ENCODE measurements at regions not wholly inside any gene's neighbourhood (a gene's known extent, or its start where the extent isn't known, plus 50 kb on each side); places are given as distances from the start of the nearest gene placed in this dataset.
"Not testable (repeated sequence)": the region's sequence is repeated elsewhere in the genome, so short reads cannot be mapped to it uniquely, and the experiment has no call there.

- TF ChIP-seq POLR2A (IDR thresholded peaks at IDR 0.05; ENCODE audit: low read length) (no peak), GATA1 (IDR thresholded peaks at IDR 0.05; ENCODE audit: low read depth, low read length) (no peak)
- no peak for DNase-seq
Measured at GRCh38 chr9:7313389-7313788, 486.2 kb downstream of the DMAC1 start.

- DNase-seq, result not testable (repeated sequence)
Measured at GRCh38 chr9:7309051-7309450, 490.5 kb downstream of the DMAC1 start.

GRCh38 chr9:7305677-7306076, 493.9 kb downstream of the DMAC1 start:
- TF ChIP-seq GATA1 (IDR thresholded peaks at IDR 0.05; ENCODE audit: low read depth, low read length) (no peak), POLR2A (IDR thresholded peaks at IDR 0.05; ENCODE audit: low read length) (no peak)
- DNase-seq, result no peak

- DNase-seq, result no peak
- no peak for TF ChIP-seq GATA1 (IDR thresholded peaks at IDR 0.05; ENCODE audit: low read depth, low read length)
- TF ChIP-seq POLR2A (IDR thresholded peaks at IDR 0.05; ENCODE audit: low read length), result no peak
Measured at GRCh38 chr9:7304627-7304995, 495.0 kb downstream of the DMAC1 start.

GRCh38 chr9:7303907-7304626, 495.5 kb downstream of the DMAC1 start:
- no peak for TF ChIP-seq GATA1 (IDR thresholded peaks at IDR 0.05; ENCODE audit: low read depth, low read length)
- TF ChIP-seq POLR2A (IDR thresholded peaks at IDR 0.05; ENCODE audit: low read length), result no peak
- DNase-seq, result no peak

- DNase-seq, result no peak
- no peak for TF ChIP-seq POLR2A (IDR thresholded peaks at IDR 0.05; ENCODE audit: low read length)
- TF ChIP-seq GATA1 (IDR thresholded peaks at IDR 0.05; ENCODE audit: low read depth, low read length), result no peak
Measured at GRCh38 chr9:7300484-7300883, 499.1 kb downstream of the DMAC1 start.

- no peak for DNase-seq
- TF ChIP-seq GATA1 (IDR thresholded peaks at IDR 0.05; ENCODE audit: low read depth, low read length) (no peak), POLR2A (IDR thresholded peaks at IDR 0.05; ENCODE audit: low read length) (no peak)
Measured at GRCh38 chr9:7298123-7298522, 501.5 kb downstream of the DMAC1 start.

- TF ChIP-seq GATA1 (IDR thresholded peaks at IDR 0.05; ENCODE audit: low read depth, low read length), result no peak
- TF ChIP-seq POLR2A (IDR thresholded peaks at IDR 0.05; ENCODE audit: low read length), result no peak
- no peak for DNase-seq
Measured at GRCh38 chr9:7297521-7297920, 502.1 kb downstream of the DMAC1 start.

GRCh38 chr9:7293091-7293490, 506.5 kb downstream of the DMAC1 start:
- no peak for DNase-seq

GRCh38 chr9:7289773-7290172, 509.8 kb downstream of the DMAC1 start:
- DNase-seq, result no peak
- TF ChIP-seq GATA1 (IDR thresholded peaks at IDR 0.05; ENCODE audit: low read depth, low read length) (no peak), POLR2A (IDR thresholded peaks at IDR 0.05; ENCODE audit: low read length) (no peak)

More at GRCh38 chr9:7293091-7293490, 506.5 kb downstream of the DMAC1 start:
- no peak for TF ChIP-seq GATA1 (IDR thresholded peaks at IDR 0.05; ENCODE audit: low read depth, low read length)

- DNase-seq, result no peak
- TF ChIP-seq GATA1 (IDR thresholded peaks at IDR 0.05; ENCODE audit: low read depth, low read length) (no peak), POLR2A (IDR thresholded peaks at IDR 0.05; ENCODE audit: low read length) (no peak)
Measured at GRCh38 chr9:7287986-7288385, 511.6 kb downstream of the DMAC1 start.

- no peak for DNase-seq
- TF ChIP-seq POLR2A (IDR thresholded peaks at IDR 0.05; ENCODE audit: low read length) (no peak), GATA1 (IDR thresholded peaks at IDR 0.05; ENCODE audit: low read depth, low read length) (no peak)
Measured at GRCh38 chr9:7287065-7287464, 512.5 kb downstream of the DMAC1 start.

GRCh38 chr9:7286101-7286500, 513.5 kb downstream of the DMAC1 start:
- TF ChIP-seq GATA1 (IDR thresholded peaks at IDR 0.05; ENCODE audit: low read depth, low read length) (no peak), POLR2A (IDR thresholded peaks at IDR 0.05; ENCODE audit: low read length) (no peak)
- DNase-seq, result no peak

GRCh38 chr9:7285199-7285598, 514.4 kb downstream of the DMAC1 start:
- DNase-seq, result no peak
- TF ChIP-seq POLR2A (IDR thresholded peaks at IDR 0.05; ENCODE audit: low read length), result no peak
- TF ChIP-seq GATA1 (IDR thresholded peaks at IDR 0.05; ENCODE audit: low read depth, low read length), result no peak

- no peak for DNase-seq
Measured at GRCh38 chr9:7284517-7284916, 515.1 kb downstream of the DMAC1 start.

GRCh38 chr9:7284117-7284516, 515.5 kb downstream of the DMAC1 start:
- TF ChIP-seq GATA1 (IDR thresholded peaks at IDR 0.05; ENCODE audit: low read depth, low read length) (no peak), POLR2A (IDR thresholded peaks at IDR 0.05; ENCODE audit: low read length) (no peak)
- no peak for DNase-seq

More at GRCh38 chr9:7284517-7284916, 515.1 kb downstream of the DMAC1 start:
- no peak for TF ChIP-seq GATA1 (IDR thresholded peaks at IDR 0.05; ENCODE audit: low read depth, low read length)
- TF ChIP-seq POLR2A (IDR thresholded peaks at IDR 0.05; ENCODE audit: low read length), result no peak
